GM23248 (cell line): ENCODE measurements at regions not wholly inside any gene's neighbourhood (a gene's known extent, or its start where the extent isn't known, plus 50 kb on each side); places are given as distances from the start of the nearest gene placed in this dataset.

Source experiments
- DNase-seq: peaks from one replicate; pipeline ENCODE4 v3.0.0-alpha.2; 2015
- H2AFZ ChIP-seq: fragments of 200-600 bp; sonication (generic); 2 replicates; pipeline ENCODE4 v1.6.1; 2016; ENCODE audit warnings: antibody characterized with exemption
- H3F3A ChIP-seq: fragments of 200-600 bp; sonication (generic); 2 replicates; pipeline ENCODE4 v1.6.1; 2016; ENCODE audit warnings: mild to moderate bottlenecking, antibody characterized with exemption, mixed run types; ENCODE audit not compliant: insufficient read depth
- H3K27ac ChIP-seq: fragments of 200-600 bp; sonication (generic); 2 replicates; pipeline ENCODE4 v1.5.1; 2016; ENCODE audit warnings: mild to moderate bottlenecking
- H3K27me3 ChIP-seq: fragments of 200-600 bp; sonication (generic); replicated peaks from 2 replicates; pipeline ENCODE4 v1.6.1; 2016; ENCODE audit warnings: mild to moderate bottlenecking; ENCODE audit not compliant: insufficient read depth
- H3K36me3 ChIP-seq: fragments of 200-600 bp; sonication (generic); 2 replicates; pipeline ENCODE4 v1.6.1; 2016; ENCODE audit warnings: low read depth, mild to moderate bottlenecking
- H3K4me1 ChIP-seq: fragments of 200-600 bp; sonication (generic); 2 replicates; pipeline ENCODE4 v1.6.1; 2016; ENCODE audit warnings: mild to moderate bottlenecking; ENCODE audit not compliant: insufficient read depth
- H3K4me2 ChIP-seq: fragments of 200-600 bp; sonication (generic); one replicate; pipeline ENCODE4 v1.6.1; 2016; ENCODE audit warnings: mild to moderate bottlenecking; ENCODE audit not compliant: unreplicated experiment
- H3K4me3 ChIP-seq: fragments of 200-600 bp; sonication (generic); 2 replicates; pipeline ENCODE4 v1.5.1; 2016; ENCODE audit warnings: mild to moderate bottlenecking
- H3K79me2 ChIP-seq: fragments of 200-600 bp; sonication (generic); 2 replicates; pipeline ENCODE4 v1.6.1; 2016; ENCODE audit warnings: mild to moderate bottlenecking; ENCODE audit not compliant: insufficient read depth
- H3K9ac ChIP-seq: fragments of 200-600 bp; sonication (generic); 2 replicates; pipeline ENCODE4 v1.6.1; 2016; ENCODE audit warnings: mild to moderate bottlenecking
- H3K9me2 ChIP-seq: fragments of 200-600 bp; sonication (generic); 2 replicates; pipeline ENCODE4 v1.6.1; 2016; ENCODE audit warnings: mixed run types, mild to moderate bottlenecking, moderate library complexity; ENCODE audit not compliant: insufficient read depth
- H3K9me3 ChIP-seq: fragments of 200-600 bp; sonication (generic); one replicate; pipeline ENCODE4 v1.6.1; 2017; ENCODE audit warnings: low read depth
- H4K20me1 ChIP-seq: fragments of 200-600 bp; sonication (generic); 2 replicates; pipeline ENCODE4 v1.6.0; 2016; ENCODE audit not compliant: insufficient read depth
- EZH2 ChIP-seq: fragments of 200-600 bp; sonication (generic); IDR thresholded peaks from 2 replicates; pipeline ENCODE4 v1.6.1; 2018; ENCODE audit warnings: antibody characterized with exemption, mild to moderate bottlenecking; ENCODE audit not compliant: insufficient read depth, poor library complexity, severe bottlenecking
- EZH2phosphoT487 ChIP-seq: fragments of 200-600 bp; sonication (generic); IDR thresholded peaks from 2 replicates; pipeline ENCODE4 v1.6.1; 2018; ENCODE audit warnings: antibody characterized with exemption, moderate library complexity, mild to moderate bottlenecking, low read depth; ENCODE audit not compliant: insufficient read depth
- WGBS, 2 experiments: methylation state at CpG; one replicate each; pipeline ENCODE4 v1.1.6; 2015 to 2017; ENCODE audit warnings: low lambda C conversion rate in 2 of 2, low coverage in 1 of 2; ENCODE audit errors: missing lambda C conversion rate in 2 of 2; 5-methylcytosine and 5-hydroxymethylcytosine counted together
- in situ Hi-C: fragments of 300-500 bp; cut with MboI; formaldehyde crosslinking; loops from 2 replicates; pipeline ENCODE4 v1.15.0; 2020

DNA sequence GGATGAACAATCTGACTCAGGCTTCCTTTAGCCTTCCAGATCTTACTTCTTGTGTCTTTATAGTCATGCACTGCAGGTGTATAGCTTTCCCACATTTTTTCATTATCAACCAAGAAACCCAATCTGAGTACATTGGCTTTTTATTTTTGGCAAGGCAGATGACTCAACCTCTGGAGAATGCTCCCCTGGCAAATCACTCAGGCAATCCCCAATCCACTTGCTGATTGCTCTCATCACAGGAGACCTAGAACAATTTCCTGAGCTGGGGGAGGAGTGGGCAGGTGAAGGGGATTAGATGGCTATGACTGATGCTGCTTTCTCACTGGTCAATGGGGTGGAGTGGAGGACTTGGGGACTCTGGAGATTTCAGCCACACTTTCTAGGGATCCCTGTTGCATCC lies 134.4 kb downstream of the SLC16A9 start:
- no peak for DNase-seq

DNA sequence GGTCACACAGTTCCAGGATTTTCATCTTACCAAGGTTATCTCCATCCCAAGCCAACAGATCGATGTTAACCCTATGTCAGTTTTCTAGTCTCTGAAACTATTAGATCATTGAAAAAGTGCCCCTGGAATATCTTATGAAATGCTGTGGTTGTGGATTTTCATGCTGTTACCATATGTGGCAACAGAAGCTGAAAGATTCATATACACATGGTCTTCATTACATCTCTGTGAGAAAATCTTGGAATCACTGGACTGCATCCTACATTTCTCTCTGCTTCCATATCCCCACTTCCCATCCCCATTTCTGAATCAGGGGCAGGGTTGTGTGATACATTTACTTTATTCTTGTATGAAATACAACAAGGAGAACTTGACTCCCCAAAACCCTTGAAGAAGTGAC lies 146.1 kb downstream of the SLC16A9 start:
- in situ Hi-C loops: no loop called here
- H3K4me2 ChIP-seq: no peak overlapping the region

More for the DNA sequence above, 134.4 kb downstream of the SLC16A9 start:
- H3K79me2 ChIP-seq: no peaks in the 10 kb centered on the region
- no peaks in the 10 kb centered on the region for H3K4me1 ChIP-seq
- no peaks in the 10 kb centered on the region for H3K36me3 ChIP-seq
- H2AFZ ChIP-seq: no peak overlapping the region
- H3F3A ChIP-seq: no peaks in the 10 kb centered on the region
- no peak overlapping the region for H3K9ac ChIP-seq
- in situ Hi-C loops: loop anchor here (25.0 kb wide), 1 partner anchor 788 kb away; no protein-coding TSS in a partner anchor
- no peaks in the 10 kb centered on the region for H4K20me1 ChIP-seq
- no peaks in the 10 kb centered on the region for H3K27me3 ChIP-seq
- H3K27ac ChIP-seq: no peak overlapping the region
- no peaks in the 10 kb centered on the region for H3K9me2 ChIP-seq
- H3K4me2 ChIP-seq: no peak overlapping the region
- no peaks in the 10 kb centered on the region for H3K9me3 ChIP-seq
- TF ChIP-seq EZH2 (no peak), EZH2phosphoT487 (no peak)
- no peak overlapping the region for H3K4me3 ChIP-seq

DNA sequence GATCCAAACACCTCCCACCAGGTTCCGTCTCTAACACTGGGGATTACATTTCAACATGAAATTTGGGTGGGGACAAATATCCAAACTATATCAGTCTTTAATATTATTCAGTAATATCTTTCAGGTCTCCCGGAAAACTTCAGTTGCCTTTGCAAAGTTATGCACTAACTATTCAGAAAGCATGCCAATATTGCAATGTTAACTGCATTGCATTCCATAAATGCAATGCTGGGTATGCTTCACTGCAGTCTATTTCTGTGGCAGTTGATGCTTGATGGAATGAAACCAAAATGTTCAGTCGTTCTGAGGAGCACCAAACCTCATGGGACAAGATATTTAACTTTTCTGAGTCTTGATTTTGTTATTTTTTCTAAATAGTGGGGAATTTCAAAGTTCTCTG lies 147.5 kb downstream of the SLC16A9 start:
- peaks cover 7% of the 10 kb centered on the region for H3K4me1 ChIP-seq
- in situ Hi-C loops: no loop called here
- H3K79me2 ChIP-seq: no peaks in the 10 kb centered on the region
- H3K9ac ChIP-seq: no peak overlapping the region
- H3K4me2 ChIP-seq: peak overlapping the region; percentile 19
- peaks cover 19% of the 10 kb centered on the region for H3F3A ChIP-seq
- no peaks in the 10 kb centered on the region for H3K9me3 ChIP-seq
- no peak for TF ChIP-seq EZH2phosphoT487
- TF ChIP-seq EZH2: no peak
- 0 to 5% methylated on average over 3 of the region's 3 CpGs for WGBS, 2 experiments
- H3K27ac ChIP-seq: peak overlapping the region; percentile 26; the same call in 1 of the 2 replicates
- H3K36me3 ChIP-seq: no peaks in the 10 kb centered on the region
- no peak for DNase-seq
- H2AFZ ChIP-seq: no peak overlapping the region
- H3K27me3 ChIP-seq: no peaks in the 10 kb centered on the region
- no peak overlapping the region for H3K4me3 ChIP-seq
- no peaks in the 10 kb centered on the region for H3K9me2 ChIP-seq
- H4K20me1 ChIP-seq: no peaks in the 10 kb centered on the region

More for the DNA sequence above, 146.1 kb downstream of the SLC16A9 start:
- no peak for TF ChIP-seq EZH2phosphoT487
- TF ChIP-seq EZH2: no peak
- H3K4me3 ChIP-seq: no peak overlapping the region
- no peaks in the 10 kb centered on the region for H4K20me1 ChIP-seq
- H2AFZ ChIP-seq: no peak overlapping the region
- no peaks in the 10 kb centered on the region for H3K27me3 ChIP-seq
- no peaks in the 10 kb centered on the region for H3K9me2 ChIP-seq
- H3K27ac ChIP-seq: no peak overlapping the region
- H3F3A ChIP-seq: peaks cover 19% of the 10 kb centered on the region
- WGBS, 2 experiments: 0 to 7% methylated on average over 1 of the region's 1 CpG
- H3K9ac ChIP-seq: no peak overlapping the region
- no peaks in the 10 kb centered on the region for H3K79me2 ChIP-seq
- H3K36me3 ChIP-seq: no peaks in the 10 kb centered on the region
- H3K9me3 ChIP-seq: no peaks in the 10 kb centered on the region
- DNase-seq: peak; percentile 41
- peaks cover 7% of the 10 kb centered on the region for H3K4me1 ChIP-seq

DNA sequence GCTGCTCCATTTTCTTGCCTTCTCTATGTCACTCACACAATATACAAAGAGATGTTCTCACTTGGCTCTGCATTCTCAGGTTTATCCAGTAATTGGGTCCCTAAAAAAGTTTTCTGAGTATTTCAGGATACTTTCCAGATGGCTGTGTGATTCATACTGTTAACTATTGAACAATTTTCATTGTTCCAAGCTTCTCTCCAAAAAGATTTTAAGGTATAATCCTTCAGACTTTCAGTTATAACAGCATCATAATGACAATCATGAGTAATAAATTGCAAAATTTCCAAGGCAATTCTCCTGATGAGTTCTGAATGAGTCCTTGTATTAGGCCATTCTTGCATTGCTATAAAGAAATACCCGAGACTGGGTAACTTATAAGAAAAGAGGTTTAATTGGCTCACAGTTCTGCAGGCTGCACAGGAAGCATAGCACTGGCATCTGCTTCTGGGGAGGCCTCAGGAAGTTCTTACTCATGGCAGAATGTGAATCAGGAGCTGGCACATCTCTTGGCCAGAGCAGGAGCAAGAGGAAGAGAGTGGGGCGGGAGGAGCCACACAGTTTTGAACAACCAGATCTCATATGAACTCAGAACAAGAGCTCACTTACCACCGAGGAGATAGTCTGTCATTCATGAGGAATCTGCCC lies 148.1 kb downstream of the SLC16A9 start:
- Histone ChIP-seq H3K9me3 (no peaks in the 10 kb centered on the region), H3K36me3 (no peaks in the 10 kb centered on the region), H3F3A (peaks cover 19% of the 10 kb centered on the region), H4K20me1 (no peaks in the 10 kb centered on the region), H3K9me2 (no peaks in the 10 kb centered on the region), H3K9ac (no peak overlapping the region), H3K4me1 (peaks cover 7% of the 10 kb centered on the region), H2AFZ (no peak overlapping the region), H3K4me2 (peak overlapping the region; percentile 19), H3K79me2 (no peaks in the 10 kb centered on the region), H3K27ac (peak overlapping the region; percentile 26; the same call in 1 of the 2 replicates), H3K4me3 (no peak overlapping the region), H3K27me3 (no peaks in the 10 kb centered on the region)
- peak; percentile 79 for DNase-seq
- 2 to 4% methylated on average over 3 of the region's 3 CpGs for WGBS, 2 experiments
- no peak for TF ChIP-seq EZH2
- in situ Hi-C loops: no loop called here

DNA sequence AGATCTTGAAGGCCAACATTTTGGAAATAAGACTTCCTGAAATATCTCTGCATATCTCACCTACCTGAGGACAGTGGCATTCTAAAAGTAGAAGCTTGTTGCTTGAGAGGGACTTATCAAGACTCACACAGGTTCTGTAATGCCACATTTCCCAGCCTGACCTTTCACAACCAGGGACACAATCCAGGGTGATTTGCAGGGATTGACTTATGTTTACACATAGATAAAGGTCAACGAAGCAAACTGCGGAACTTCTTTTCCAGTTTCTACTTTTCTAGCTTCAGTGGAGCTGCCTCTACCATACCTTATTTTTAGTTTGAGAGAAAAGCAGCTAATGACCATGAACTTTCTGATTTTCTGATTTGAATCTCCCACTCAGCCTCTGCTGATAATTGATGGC lies 148.7 kb downstream of the SLC16A9 start:
- in situ Hi-C loops: no loop called here

More for the DNA sequence above, 148.7 kb downstream of the SLC16A9 start:
- H3K27me3 ChIP-seq: no peaks in the 10 kb centered on the region
- no peaks in the 10 kb centered on the region for H3K9me2 ChIP-seq
- peak overlapping the region; percentile 19 for H3K4me2 ChIP-seq
- H3K36me3 ChIP-seq: no peaks in the 10 kb centered on the region
- TF ChIP-seq EZH2 (no peak), EZH2phosphoT487 (no peak)
- H3K79me2 ChIP-seq: no peaks in the 10 kb centered on the region
- no peak overlapping the region for H3K9ac ChIP-seq
- WGBS, 2 experiments: 86 to 92% methylated on average over 2 of the region's 2 CpGs
- H3K4me3 ChIP-seq: no peak overlapping the region
- H3K9me3 ChIP-seq: no peaks in the 10 kb centered on the region
- peak overlapping the region; percentile 26; the same call in 1 of the 2 replicates for H3K27ac ChIP-seq
- DNase-seq: no peak
- peaks cover 19% of the 10 kb centered on the region for H3F3A ChIP-seq
- H3K4me1 ChIP-seq: peaks cover 7% of the 10 kb centered on the region
- H4K20me1 ChIP-seq: no peaks in the 10 kb centered on the region
- H2AFZ ChIP-seq: no peak overlapping the region
